ENCODE measurements at regions not wholly inside any gene's neighbourhood (a gene's known extent, or its start where the extent isn't known, plus 50 kb on each side); places are given as distances from the start of the nearest gene placed in this dataset.

DNA sequence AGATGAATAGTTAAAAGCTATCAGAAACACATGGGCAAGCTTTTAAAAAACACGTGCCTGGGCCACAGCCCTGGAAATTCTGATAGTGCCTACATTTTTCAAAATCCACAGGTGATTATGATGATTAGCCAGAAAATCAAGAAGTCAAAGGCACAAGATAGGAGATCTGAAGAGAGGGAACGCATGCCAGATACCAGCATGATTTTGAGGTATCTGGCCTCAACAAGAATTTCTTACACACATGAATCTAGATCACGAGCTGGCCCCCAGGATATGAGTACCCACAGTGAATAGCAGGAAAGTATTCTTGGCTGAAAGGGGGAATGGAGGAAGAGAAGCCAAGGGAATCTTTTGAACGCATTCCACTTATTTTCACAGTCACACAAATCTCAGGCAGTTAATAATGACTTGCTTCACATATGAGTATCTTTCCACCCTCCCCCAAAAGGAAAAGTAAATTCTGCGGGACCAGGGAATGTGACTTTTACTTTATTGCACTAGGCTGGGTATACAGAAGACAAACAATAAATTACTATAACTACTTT, 438.2 kb downstream of the BCAT1 start:
- TF ChIP-seq, protein P1, sequence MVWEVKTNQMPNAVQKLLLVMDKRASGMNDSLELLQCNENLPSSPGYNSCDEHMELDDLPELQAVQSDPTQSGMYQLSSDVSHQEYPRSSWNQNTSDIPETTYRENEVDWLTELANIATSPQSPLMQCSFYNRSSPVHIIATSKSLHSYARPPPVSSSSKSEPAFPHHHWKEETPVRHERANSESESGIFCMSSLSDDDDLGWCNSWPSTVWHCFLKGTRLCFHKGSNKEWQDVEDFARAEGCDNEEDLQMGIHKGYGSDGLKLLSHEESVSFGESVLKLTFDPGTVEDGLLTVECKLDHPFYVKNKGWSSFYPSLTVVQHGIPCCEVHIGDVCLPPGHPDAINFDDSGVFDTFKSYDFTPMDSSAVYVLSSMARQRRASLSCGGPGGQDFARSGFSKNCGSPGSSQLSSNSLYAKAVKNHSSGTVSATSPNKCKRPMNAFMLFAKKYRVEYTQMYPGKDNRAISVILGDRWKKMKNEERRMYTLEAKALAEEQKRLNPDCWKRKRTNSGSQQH (CRISPR knock-in tag; IDR thresholded peaks at IDR 0.05): no peak
- H3K27me3 ChIP-seq (ENCODE audit: control insufficient read depth in 2 of 2, insufficient read depth in 2 of 2, low read length in 2 of 2): no peaks in the 10 kb centered on the region
- in situ Hi-C loops (cut with MboI) (no loop called here), intact Hi-C loops (cut with micrococcal nuclease) (no loop called here)
- no peak overlapping the region for H3K9ac ChIP-seq (ENCODE audit: insufficient read depth in 1 of 2, low read depth in 2 of 2, low read length in 2 of 2)
- H3K4me3 ChIP-seq: no peak overlapping the region
- CTCF ChIA-PET (ENCODE audit: low intra/inter-chr PET ratio): no interaction called here
- no peaks in the 10 kb centered on the region for H3K4me1 ChIP-seq (replicated peaks in 1 of 2; ENCODE audit: control insufficient read depth in 2 of 2, insufficient read depth in 2 of 2, low read length in 2 of 2)
- DNase-seq (ENCODE audit: extremely low read depth in 1 of 4, low spot score in 3 of 4): no peak
- H3K36me3 ChIP-seq (ENCODE audit: control insufficient read depth, insufficient read depth, low read length): no peaks in the 10 kb centered on the region
- 0% methylated on average over 5 of the region's 5 CpGs for whole genome bisulfite sequencing (ENCODE audit: insufficient coverage, low coverage, missing lambda C conversion rate)
- FAIRE-seq: no peak
- no peak overlapping the region for H2AFZ ChIP-seq (ENCODE audit: low read depth, low read length)
- POLR2A ChIA-PET: no interaction called here
- H3K9me3 ChIP-seq (replicated peaks; ENCODE audit: control insufficient read depth, insufficient read depth, low read depth, low read length): no peaks in the 10 kb centered on the region
- no peak for ATAC-seq
- no peaks in the 10 kb centered on the region for H3K79me2 ChIP-seq (ENCODE audit: control insufficient read depth, insufficient read depth, low read length)
- H4K20me1 ChIP-seq (replicated peaks; ENCODE audit: control insufficient read depth, insufficient read depth, low read length): no peaks in the 10 kb centered on the region
- no peaks in the 10 kb centered on the region for H3K9me1 ChIP-seq (ENCODE audit: control insufficient read depth, insufficient read depth, low read length)
- no TSS peak for BruUV-seq (replicated peaks)
- no peak overlapping the region for H3K27ac ChIP-seq (ENCODE audit: extremely low read depth, low read depth, low read length)
- no peak overlapping the region for H3K4me2 ChIP-seq (ENCODE audit: insufficient read depth, low read length)

DNA sequence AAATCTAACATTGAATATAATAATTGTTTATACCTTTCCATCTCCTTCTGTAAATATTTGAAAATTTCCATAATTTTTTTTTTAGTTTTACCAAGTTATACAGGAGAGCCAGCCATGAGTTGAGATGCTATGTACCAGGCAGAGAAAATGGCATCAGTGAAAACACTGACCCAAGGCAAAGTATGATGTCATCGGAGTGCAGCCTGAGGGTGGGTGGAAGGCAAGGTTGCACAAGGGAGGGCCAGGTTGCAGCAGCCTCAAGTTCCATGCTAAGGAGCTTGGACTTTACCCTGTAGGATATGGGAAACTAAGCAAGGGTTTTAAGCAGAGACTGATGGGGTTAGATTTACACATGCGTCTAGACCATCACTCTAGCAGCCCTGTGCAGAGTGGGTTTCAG, 441.1 kb downstream of the BCAT1 start:
- Histone ChIP-seq H3K27ac (ENCODE audit: extremely low read depth, low read depth, low read length) (no peak overlapping the region), H3K4me3 (no peak overlapping the region), H3K79me2 (ENCODE audit: control insufficient read depth, insufficient read depth, low read length) (no peaks in the 10 kb centered on the region), H3K4me1 (replicated peaks in 1 of 2; ENCODE audit: control insufficient read depth in 2 of 2, insufficient read depth in 2 of 2, low read length in 2 of 2) (no peaks in the 10 kb centered on the region), H3K36me3 (ENCODE audit: control insufficient read depth, insufficient read depth, low read length) (no peaks in the 10 kb centered on the region), H4K20me1 (replicated peaks; ENCODE audit: control insufficient read depth, insufficient read depth, low read length) (no peaks in the 10 kb centered on the region), H3K9ac (ENCODE audit: insufficient read depth in 1 of 2, low read depth in 2 of 2, low read length in 2 of 2) (no peak overlapping the region), H3K9me1 (ENCODE audit: control insufficient read depth, insufficient read depth, low read length) (no peaks in the 10 kb centered on the region), H2AFZ (ENCODE audit: low read depth, low read length) (no peak overlapping the region), H3K27me3 (ENCODE audit: control insufficient read depth in 2 of 2, insufficient read depth in 2 of 2, low read length in 2 of 2) (no peaks in the 10 kb centered on the region), H3K4me2 (ENCODE audit: insufficient read depth, low read length) (no peak overlapping the region), H3K9me3 (replicated peaks; ENCODE audit: control insufficient read depth, insufficient read depth, low read depth, low read length) (no peaks in the 10 kb centered on the region)
- FAIRE-seq: no peak
- in situ Hi-C loops (cut with MboI) (no loop called here), intact Hi-C loops (cut with micrococcal nuclease) (no loop called here)
- BruUV-seq (replicated peaks): no TSS peak
- WGBS (ENCODE audit: insufficient coverage, low coverage, missing lambda C conversion rate): 3% methylated on average over 2 of the region's 2 CpGs
- ChIA-PET CTCF (ENCODE audit: low intra/inter-chr PET ratio) (no interaction called here), POLR2A (interaction anchor here (0.6 kb wide), 1 partner anchor 92 kb away, joined by 3 read pairs; no protein-coding TSS in a partner anchor)
- DNase-seq (ENCODE audit: extremely low read depth in 1 of 4, low spot score in 3 of 4): no peak
- no peak for ATAC-seq
- TF ChIP-seq DACH1 (IDR thresholded peaks at IDR 0.05; ENCODE audit: partially characterized antibody) (no peak), JUNB (CRISPR knock-in tag; conservative IDR thresholded peaks at IDR 0.05) (no peak), NR2C1 (IDR thresholded peaks at IDR 0.05) (no peak), NR2C1 (tag; IDR thresholded peaks at IDR 0.05) (no peak), NFRKB (IDR thresholded peaks at IDR 0.05; ENCODE audit: low read depth) (no peak), TOE1 (IDR thresholded peaks at IDR 0.05; ENCODE audit: borderline replicate concordance) (no peak), TOE1 (CRISPR knock-in tag; IDR thresholded peaks at IDR 0.05; ENCODE audit: borderline replicate concordance, low read depth) (no peak), HDAC8 (tag; IDR thresholded peaks at IDR 0.05) (no peak), ZNF263 (CRISPR knock-in tag; IDR thresholded peaks at IDR 0.05; ENCODE audit: borderline replicate concordance) (no peak), ZNF174 (CRISPR knock-in tag; IDR thresholded peaks at IDR 0.05) (no peak), EHMT2 (IDR thresholded peaks at IDR 0.05) (no peak)
- TF ChIP-seq, protein P2, sequence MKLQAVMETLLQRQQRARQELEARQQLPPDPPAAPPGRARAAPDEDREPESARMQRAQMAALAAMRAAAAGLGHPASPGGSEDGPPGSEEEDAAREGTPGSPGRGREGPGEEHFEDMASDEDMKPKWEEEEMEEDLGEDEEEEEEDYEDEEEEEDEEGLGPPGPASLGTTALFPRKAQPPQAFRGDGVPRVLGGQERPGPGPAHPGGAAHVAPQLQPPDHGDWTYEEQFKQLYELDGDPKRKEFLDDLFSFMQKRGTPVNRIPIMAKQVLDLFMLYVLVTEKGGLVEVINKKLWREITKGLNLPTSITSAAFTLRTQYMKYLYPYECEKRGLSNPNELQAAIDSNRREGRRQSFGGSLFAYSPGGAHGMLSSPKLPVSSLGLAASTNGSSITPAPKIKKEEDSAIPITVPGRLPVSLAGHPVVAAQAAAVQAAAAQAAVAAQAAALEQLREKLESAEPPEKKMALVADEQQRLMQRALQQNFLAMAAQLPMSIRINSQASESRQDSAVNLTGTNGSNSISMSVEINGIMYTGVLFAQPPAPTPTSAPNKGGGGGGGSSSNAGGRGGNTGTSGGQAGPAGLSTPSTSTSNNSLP (IDR thresholded peaks at IDR 0.05; ENCODE audit: borderline replicate concordance, low read depth, low read length): no peak
- TF ChIP-seq, protein P3, sequence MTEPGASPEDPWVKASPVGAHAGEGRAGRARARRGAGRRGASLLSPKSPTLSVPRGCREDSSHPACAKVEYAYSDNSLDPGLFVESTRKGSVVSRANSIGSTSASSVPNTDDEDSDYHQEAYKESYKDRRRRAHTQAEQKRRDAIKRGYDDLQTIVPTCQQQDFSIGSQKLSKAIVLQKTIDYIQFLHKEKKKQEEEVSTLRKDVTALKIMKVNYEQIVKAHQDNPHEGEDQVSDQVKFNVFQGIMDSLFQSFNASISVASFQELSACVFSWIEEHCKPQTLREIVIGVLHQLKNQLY (CRISPR knock-in tag; conservative IDR thresholded peaks at IDR 0.05): no peak
